GM12872 (cell line): ENCODE measurements at regions not wholly inside any gene's neighbourhood (a gene's known extent, or its start where the extent isn't known, plus 50 kb on each side); places are given as distances from the start of the nearest gene placed in this dataset.

ENCODE experiments used
- CTCF ChIP-seq: IDR thresholded peaks from 3 replicates; pipeline ENCODE4 v1.5.1; 2011; ENCODE audit warnings: low read depth, mild to moderate bottlenecking, low read length, moderate library complexity; ENCODE audit not compliant: insufficient read depth

GRCh38 chr14:89661392-89661791, 244.4 kb upstream of the FOXN3 start:
- no peak for TF ChIP-seq CTCF

GRCh38 chr14:89660166-89660565, 243.1 kb upstream of the FOXN3 start:
- no peak for TF ChIP-seq CTCF

GRCh38 chr14:89658977-89659670, 242.1 kb upstream of the FOXN3 start:
- TF ChIP-seq CTCF, result no peak

GRCh38 chr14:89657014-89657413, 240.0 kb upstream of the FOXN3 start:
- no peak for TF ChIP-seq CTCF

- TF ChIP-seq CTCF, result no peak
Measured at GRCh38 chr14:89654998-89655397, 238.0 kb upstream of the FOXN3 start.

GRCh38 chr14:89652352-89652751, 235.3 kb upstream of the FOXN3 start:
- no peak for TF ChIP-seq CTCF

GRCh38 chr14:89651805-89652204, 234.8 kb upstream of the FOXN3 start:
- no peak for TF ChIP-seq CTCF
